SW 1271 (cell line): ENCODE measurements at regions not wholly inside any gene's neighbourhood (a gene's known extent, or its start where the extent isn't known, plus 50 kb on each side); places are given as distances from the start of the nearest gene placed in this dataset.

Experiments
- DNase-seq, 2 experiments: peaks; one replicate each; lab custom pipeline; 2025; lab: John Stamatoyannopoulos, UW

DNA sequence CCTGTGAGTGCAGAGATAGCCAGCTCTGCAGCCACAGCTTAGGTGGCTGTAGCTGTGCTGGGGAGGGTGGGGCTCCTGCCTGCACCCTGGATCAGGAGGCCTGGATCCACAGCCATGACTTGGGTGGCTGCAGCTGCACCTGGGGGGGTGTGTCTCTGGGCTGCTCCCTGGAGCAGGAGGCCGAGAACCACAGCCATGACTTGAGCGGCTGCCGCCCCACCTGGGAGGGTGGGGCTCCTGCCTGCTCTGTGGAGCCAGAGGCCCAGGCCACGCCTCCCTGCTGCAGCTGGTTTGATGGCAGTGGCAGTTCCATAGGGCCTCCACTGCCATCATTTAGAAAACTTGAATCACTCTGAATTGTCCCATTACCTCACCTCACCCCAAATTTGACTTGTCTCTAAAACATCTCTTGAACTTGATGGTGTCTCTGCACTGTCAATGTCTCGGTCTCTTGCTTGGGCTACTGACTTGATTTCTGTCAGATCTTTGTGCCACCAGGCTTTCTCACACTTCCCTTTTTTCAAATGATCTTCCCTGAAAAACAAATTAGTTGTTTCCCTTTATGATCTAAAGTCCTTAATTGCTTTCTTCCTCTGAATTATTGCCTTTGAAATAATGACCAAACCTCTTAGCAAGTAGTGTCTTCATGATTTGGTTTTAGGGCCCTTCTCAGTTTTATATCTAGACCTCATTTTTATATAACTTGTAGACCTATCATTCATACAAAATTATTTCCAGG is 313.2 kb upstream of the MME start:
- no peak for DNase-seq

DNA sequence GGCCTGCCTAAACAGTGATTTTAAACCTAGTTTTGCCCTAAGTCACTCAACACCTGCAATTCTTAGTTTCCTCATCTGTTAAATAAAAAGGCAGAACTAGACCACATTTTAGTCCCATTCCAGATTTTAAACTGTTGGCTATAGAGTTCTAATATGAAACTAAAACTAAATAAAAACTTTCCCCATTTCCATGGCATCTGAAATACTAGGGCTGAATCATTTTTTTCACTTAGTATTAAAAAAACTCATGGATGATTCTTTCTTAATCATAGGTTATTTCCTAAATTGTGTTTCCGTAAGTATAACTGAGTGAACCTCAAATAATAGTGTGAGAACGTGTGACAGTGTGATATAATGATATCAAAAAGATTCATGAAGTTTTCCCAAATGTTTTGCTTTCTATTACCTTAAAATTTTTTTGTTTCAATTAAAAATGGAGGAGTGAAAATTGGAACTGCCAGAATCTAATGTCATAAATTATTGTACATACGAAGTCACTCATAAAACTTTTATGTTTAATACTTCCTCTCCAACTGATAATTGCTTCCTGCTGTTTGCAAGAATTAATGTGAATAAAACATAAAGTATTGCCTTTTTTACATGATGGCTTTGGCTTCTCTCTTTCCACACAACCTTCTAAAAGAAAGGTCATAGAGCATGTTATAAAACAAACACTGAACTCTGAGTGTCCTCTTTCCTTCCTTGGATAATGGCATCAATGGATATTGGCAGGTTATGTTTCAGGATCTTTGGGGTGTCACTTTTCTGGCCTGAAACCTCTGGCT is 315.1 kb upstream of the MME start:
- no peak for DNase-seq

DNA sequence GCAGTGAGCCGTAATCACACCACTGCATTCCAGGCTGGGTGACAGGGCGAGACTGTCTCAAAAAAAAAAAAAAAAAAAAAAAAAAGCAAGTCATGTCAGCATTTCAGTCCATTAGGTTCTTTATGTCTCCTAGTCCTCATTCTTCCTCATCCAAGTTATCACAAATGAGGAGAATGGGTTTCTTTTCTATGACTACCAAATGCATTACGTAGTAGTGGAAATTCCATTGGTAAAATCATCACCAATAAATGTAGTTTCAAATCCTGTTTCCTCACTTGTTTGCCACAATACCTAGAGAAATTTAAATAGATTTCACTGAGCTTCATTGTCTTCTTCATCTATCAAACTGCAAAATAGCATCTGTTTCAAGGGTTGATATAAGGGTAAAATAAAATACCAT is 317.6 kb upstream of the MME start:
- DNase-seq: no peak

DNA sequence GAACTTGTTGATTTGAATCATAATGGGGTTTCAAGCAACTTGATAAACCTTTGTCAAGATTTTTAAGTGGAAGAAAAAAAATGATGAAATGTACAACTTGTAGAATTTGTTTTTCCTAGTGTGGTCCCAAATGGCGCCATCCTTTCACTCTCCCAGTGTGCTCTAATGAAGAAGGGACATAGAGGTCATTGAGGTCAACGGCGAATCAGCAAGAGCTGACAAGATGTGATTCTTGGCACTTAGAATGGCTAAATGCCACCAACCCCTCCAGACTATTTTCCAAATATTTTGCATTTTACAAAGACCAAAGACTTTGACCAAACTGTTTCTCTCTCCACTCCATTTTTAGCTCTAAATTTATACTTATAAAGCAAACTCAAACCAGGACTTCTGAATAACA is 320.2 kb upstream of the MME start:
- no peak for DNase-seq

DNA sequence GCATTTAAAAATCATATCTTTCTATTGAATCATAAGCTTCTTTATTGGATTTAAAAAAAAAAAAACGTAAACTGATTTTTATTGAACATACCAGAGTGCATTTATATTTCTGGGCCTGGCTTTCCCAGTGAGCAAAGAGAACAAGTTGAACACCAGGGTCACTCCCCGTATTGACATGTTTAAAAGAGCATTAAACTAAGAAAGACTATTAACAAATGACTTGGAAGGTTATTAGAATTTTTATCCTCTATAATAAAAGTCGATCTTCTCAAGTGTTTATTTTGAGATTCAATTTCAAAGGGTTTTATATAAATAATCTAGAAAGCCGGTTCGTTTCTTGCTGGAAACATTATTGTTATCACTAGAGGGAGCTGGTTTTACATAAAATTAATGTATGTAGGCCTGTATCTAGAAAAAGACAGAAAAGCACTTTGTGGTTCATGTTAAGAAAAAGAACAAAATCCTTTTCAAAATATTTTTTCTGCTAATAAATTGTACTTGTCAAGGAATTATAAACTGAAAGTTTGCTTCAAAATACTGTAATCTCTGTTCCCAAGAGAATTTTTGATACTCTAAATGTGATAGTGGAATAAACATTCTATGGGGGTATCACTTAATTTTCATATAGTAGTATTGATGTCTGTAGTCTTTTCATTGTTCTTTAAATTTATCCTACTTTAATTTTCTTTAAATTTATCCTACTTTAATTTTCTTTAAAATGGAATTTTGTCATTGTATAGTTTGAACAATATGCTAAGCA is 321.8 kb upstream of the MME start:
- peak in 1 of 2 experiments; percentile 48 for DNase-seq

DNA sequence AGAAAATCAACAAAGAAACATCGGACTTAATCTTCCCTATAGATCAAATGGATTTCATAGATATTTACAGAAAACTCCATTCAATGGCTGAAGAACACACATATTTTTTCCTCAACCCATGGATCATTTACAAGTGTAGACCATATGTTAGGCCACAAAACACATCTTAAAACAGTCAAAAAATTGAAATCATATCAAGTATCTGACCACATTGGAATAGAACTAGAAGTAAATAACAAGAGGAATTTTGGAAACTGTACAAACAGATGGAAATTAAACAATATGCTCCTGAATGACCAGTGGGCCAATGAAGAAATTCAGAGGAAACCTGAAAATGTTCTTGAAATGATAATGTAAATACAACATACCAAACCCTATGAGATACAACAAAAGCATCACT is 323.1 kb upstream of the GPR149 start:
- DNase-seq: no peak

DNA sequence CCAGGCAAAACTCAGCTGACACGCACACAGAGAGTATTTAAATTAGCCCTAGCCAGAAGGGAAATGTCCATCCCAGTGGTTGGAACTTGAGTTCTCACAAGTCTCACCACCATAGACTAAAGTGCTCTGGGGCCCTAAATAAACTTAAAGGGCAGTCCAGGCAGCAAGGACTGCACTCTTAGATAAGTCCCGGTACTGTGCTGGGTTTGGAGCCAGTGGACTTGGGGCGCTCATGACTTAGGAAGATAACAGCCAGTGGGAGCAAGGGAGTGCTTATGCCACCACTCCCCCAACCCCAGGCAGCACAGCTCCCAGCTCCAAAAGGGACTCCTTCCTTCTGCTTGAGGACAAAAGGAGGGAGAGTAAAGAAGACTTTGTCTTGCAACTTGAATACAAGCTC is 319.5 kb upstream of the GPR149 start:
- no peak for DNase-seq

DNA sequence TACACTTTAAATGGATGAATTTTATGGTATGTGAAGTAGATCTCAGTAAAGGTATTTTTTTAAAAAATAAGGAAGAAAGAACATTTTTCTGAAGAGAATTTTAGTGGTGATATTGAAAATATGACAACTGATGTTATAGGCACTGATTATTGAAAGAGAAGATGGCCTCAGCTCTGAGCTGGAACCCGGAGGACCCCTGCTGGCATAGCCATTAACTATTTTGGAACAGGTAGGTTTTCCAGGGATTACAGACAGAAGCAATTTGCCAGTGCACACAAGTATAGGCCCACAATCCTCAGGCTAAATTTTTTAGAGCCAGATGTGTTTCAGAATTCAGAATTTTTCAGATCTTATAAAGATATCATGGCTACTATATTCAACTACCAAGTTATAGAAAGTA is 315.9 kb upstream of the GPR149 start:
- DNase-seq: no peak

DNA sequence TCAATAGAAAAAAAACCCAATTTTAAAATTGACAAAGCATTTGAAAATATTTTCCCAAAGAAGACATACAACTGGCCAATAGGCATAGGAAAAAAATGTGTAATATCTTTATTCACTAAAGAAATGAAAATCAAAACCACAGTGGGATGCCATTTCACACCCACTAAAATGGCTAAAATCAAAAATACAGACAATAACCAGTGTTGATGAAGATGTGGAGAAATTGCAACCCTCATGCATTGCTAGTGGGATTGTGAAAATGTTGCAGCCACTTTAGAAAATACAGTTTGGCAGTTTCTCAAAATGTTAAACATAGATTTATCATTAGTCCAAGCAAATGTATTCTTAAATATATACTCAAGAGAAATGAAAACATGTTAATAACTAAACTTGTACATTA is 315.1 kb upstream of the GPR149 start:
- DNase-seq: no peak

DNA sequence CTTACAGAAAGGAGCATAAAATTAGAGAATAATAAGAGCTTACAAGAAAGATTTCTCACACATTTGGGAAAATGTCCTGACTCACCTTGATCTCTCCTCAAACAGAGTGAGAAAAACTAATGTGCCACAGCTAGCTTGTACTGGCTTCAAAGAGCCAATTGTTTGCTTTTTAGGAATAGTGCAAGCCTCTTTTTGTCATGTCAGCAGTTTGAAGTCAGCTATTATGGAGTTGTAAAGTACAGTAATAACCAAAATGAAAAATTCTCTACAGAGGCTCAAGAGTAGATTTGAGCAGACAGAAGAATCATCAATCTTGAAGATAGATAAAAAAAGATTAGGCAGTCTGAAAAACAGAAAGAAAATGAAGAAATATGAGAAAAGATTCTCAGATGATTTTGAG is 313.4 kb upstream of the GPR149 start:
- DNase-seq: no peak

DNA sequence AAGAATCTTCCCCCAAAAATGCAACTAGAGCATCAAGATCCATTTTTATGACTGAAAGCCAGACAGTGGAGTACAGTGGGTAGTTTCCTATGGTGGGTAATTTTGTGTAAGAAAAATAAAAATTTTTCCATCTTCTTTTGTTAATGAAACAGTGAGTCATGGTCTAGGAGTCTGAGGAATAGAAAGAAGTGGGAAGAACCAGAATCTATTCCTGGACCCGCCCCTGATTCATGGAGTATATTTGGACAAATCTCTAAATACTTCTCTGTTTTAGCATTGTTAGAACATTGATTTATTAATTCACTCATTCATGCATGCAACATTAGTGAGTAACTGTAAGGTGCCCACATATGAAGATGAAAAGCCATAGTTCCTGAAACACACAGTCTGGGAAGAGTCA is 304.5 kb upstream of the GPR149 start:
- no peak for DNase-seq

DNA sequence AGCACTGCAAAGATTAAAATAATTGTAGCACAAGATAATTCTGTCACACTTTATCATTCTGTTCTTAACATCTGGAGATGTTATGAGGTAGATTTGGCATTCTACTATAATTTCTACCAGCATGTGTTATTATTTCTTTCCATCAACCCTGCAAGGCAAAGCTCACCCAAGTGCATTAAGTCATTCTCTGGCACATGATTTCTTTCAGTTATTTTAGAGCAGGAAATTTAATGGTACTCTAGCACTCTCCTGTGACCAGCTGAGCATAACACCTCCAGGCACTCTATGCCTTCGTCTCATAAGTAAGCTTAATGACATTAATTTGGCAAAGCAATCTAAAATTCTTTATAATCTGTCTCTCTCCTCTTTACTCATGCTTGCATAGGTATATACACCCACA is 300.2 kb upstream of the GPR149 start:
- no peak for DNase-seq

DNA sequence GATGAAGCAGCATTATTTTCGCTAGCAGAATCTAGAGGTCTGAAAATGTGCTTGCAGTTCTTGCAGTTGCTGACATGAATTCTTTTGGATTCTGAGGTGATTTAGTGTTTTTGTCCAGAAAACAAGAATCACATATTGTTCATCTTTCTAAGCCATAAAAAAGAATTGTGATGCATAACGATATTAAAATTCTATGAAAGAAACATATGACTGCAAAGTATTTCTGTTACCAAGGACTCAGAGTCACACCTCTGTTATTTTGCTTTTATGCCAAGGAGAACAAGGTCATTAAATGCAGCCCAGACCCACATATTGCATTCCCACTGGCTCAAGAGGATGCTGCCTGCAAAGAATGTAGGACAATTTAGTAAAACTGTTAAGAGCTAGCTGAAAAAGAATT is 299.8 kb upstream of the GPR149 start:
- DNase-seq: no peak

DNA sequence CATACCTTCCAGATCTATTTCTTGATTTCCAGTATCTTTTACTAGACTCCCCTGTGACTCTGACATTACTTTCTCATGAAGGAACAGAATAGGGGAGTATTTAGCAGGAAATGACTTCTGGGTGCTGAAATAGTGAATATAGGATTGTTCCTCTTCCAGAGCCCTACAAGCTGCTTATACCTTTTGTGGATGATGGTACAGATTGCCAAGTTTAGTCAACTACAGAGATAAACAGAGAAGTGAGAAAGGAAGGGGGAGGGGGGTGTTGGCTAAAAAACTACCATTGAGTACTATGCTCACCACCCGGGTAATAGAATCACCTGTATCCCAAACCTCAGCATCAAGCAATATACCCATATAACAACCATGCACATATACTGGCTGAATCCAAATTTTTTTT is 298.3 kb upstream of the GPR149 start:
- DNase-seq: no peak

DNA sequence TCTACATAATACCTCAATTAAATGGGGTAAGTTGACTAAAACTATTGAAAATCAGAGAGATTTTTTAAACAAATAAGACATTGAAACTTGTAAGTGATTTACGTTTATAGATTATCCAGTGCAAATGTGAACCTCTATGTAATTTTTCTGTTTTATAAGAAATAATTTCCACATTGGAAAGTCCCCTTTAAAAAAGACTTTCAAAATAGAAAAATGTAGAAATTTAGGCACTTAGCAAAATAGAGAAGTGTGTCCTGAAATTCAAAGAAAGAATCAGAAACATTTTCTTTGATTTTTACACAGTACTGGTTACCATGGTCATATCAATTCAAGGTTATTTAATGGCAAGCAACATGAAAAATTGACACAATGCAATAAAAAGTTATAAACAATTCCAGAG is 290.9 kb upstream of the GPR149 start:
- no peak for DNase-seq

DNA sequence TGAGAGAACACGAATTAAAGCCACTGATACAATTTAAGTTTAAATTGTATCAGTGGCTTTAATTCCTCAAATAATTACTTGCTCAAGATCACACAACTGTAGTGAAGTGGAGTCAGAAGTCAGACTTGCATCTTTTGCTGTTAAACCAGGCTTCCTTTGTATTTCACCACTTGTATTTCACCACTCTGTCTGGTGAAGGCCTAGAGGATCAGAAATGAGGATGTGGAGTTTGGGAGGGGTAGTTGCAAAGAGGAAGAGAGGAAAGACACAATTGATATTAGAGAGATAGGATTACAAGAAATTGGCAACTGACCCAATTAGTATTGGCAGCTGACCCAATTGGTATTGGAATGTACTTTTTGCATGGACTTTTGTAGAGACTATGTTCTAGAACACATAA is 288.1 kb upstream of the GPR149 start:
- no peak for DNase-seq

DNA sequence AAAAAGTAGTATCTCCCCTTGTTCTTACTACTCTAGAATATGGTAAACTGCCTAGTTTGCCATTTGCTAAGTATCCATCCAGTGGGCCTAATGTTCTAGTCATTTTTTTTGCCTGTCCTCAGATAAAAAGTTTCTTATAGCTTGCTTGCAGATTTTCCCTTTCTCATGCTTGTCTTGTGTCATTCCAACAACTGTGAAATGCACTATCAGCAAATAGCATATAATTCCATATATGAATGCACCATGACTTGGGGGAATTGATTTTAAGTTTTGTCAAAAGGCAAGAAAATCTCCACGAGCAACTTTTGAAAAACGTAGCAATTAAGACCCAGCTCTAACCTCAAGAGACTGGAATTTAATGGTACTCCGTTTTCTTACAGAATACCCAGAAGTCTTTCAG is 286.2 kb upstream of the GPR149 start:
- DNase-seq: no peak

DNA sequence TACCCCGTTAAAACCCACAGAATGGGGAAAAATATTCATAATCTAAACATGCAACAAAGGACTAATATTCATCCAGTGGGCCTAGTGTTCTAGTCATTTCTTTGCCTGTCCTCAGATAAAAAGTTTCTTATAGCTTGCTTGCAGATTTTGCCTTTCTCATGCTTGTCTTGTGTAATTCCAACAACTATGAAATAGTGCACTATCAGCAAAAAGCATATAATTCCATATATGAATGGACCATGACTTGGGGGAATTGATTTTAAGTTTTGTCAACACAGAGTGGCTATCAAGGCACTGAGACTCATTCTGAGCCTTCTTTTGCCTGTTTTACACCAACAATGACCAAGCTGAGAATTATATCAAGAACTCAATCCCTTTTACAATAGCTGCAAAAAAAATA is 278.6 kb upstream of the GPR149 start:
- no peak for DNase-seq

DNA sequence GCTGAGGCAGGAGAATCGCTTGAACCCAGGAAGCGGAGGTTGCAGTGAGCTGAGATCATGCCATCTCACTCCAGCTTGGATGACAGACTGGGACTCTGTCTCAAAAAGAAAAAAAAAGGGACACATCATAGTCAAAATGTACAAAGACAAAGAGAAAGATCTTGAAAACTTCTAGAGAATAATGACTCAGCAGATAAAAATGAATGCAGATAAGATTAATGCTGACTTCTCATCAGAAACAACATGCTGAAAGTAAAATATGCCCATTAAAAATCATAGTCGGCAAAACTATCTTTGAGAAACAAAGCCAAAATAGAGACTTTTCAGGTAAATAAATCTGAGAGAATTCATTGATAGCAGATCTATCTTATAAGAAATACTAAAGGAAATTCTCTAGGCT is 271.1 kb upstream of the GPR149 start:
- DNase-seq: no peak

DNA sequence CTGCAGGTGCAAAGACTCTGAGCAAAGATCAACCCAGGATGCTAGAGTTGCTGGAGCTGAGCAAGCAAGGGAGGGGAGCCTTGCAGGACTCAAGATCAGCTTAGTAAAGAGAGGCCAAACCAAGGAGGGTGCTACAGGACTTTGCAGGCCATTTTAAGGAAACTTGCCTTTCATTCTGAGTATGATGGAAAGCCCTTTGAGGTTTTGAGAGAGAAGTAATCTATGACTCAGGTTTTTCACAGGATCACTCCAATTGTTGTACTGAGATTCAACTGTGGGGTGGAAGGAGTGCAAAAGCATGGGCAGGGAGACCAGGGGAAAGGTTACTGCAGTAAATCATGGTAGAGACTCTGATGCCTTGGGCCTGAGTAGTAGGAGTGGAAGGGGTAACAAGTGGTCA is 260.4 kb upstream of the GPR149 start:
- DNase-seq: no peak

DNA sequence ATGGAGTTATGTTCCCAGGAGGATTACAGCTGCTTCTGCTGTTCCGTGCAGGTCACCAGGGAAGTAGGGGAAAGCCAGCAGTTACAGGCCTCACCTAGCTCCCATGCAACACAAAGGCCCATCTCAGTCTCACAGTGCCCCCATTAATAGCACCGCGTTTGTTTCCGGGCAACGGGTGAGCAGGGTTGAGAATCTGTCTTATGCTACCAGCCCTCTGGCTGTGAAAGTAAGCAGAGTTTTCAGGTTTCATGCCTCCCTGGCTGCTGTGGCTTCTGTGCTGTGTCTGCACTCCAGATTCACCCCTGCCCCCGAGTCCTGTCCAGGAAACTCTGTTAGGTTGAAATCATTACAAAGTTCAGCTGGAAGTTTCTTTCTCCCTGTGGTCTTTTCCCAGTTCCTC is 254.4 kb upstream of the GPR149 start:
- DNase-seq: no peak

DNA sequence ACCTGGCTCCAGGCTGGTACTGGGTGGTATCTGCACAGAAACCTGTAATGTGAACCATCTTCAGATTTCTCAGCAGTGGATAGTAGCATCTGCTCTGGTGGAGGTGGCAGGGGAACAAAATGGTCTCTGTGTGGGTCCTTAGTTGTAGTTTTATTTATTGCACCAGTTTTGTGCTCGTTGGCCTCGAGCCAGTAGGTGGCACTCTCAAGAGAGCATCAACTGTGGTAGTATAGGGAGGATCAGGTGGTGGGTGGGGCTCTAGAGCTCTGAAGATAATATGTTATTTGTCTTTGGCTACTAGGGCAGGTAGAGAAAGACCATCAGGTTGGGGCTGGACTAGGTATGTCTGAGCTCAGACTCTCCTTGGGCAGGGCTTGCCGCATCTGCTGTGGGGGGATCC is 254.0 kb upstream of the GPR149 start:
- DNase-seq: no peak

DNA sequence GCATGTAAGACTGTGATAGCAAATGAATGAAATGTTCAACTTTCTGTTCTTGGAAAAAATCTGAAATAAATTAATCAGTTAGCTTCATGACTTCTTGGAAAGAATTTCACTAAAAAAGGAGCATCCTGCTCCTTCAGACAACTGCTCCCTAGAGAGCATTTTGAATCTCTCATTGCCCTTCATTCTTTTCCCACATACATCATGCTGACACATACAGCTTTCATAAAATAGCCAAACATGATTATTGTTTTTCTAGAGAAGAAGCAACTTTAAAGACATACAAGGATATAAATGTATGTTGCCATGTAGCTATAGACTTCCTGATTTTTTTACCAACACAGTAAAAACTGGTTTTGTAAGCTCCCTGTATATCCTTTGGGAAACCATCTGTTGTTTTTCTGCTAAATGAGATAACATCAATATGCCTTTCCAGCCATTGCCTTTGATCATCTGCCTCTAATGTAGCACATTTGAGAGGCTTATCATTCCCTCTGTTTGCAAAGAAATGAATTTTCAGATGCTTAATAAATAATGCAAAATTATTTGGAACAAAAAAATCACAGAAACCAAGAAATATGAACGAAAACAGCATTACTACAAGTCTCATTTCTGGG is 248.2 kb upstream of the GPR149 start:
- DNase-seq: no peak
